ENCODE measurements at regions not wholly inside any gene's neighbourhood (a gene's known extent, or its start where the extent isn't known, plus 50 kb on each side); places are given as distances from the start of the nearest gene placed in this dataset.

GRCh38 chr20:20875716-20876115 lies 163.3 kb upstream of the RALGAPA2 start:
- no peak for FAIRE-seq

- FAIRE-seq: no peak
Measured at GRCh38 chr20:20872428-20872827, 160.0 kb upstream of the RALGAPA2 start.

- no peak for FAIRE-seq
Measured at GRCh38 chr20:20869161-20869775, 156.8 kb upstream of the RALGAPA2 start.

GRCh38 chr20:20864351-20865096 lies 152.1 kb upstream of the RALGAPA2 start:
- no peak for FAIRE-seq

GRCh38 chr20:20860078-20860806 lies 147.8 kb upstream of the RALGAPA2 start:
- no peak for FAIRE-seq

- FAIRE-seq: no peak
Measured at GRCh38 chr20:20859510-20859909, 147.1 kb upstream of the RALGAPA2 start.

GRCh38 chr20:20856956-20857355 lies 144.5 kb upstream of the RALGAPA2 start:
- FAIRE-seq: no peak

GRCh38 chr20:20856306-20856705 lies 143.9 kb upstream of the RALGAPA2 start:
- no peak for FAIRE-seq

- no peak for FAIRE-seq
Measured at GRCh38 chr20:20851385-20851784, 138.9 kb upstream of the RALGAPA2 start.

GRCh38 chr20:20850407-20850806 lies 138.0 kb upstream of the RALGAPA2 start:
- no peak for FAIRE-seq

- no peak for FAIRE-seq
Measured at GRCh38 chr20:20849161-20849560, 136.7 kb upstream of the RALGAPA2 start.

- no peak for FAIRE-seq
Measured at GRCh38 chr20:20847814-20848213, 135.4 kb upstream of the RALGAPA2 start.

GRCh38 chr20:20843982-20844381 lies 131.5 kb upstream of the RALGAPA2 start:
- FAIRE-seq: no peak

GRCh38 chr20:20839771-20840170 lies 127.3 kb upstream of the RALGAPA2 start:
- no peak for FAIRE-seq

GRCh38 chr20:20837574-20838021 lies 125.2 kb upstream of the RALGAPA2 start:
- FAIRE-seq: no peak

GRCh38 chr20:20836836-20837235 lies 124.4 kb upstream of the RALGAPA2 start:
- FAIRE-seq: no peak

- no peak for FAIRE-seq
Measured at GRCh38 chr20:20835897-20836296, 123.5 kb upstream of the RALGAPA2 start.

- no peak for FAIRE-seq
Measured at GRCh38 chr20:20834008-20834407, 121.6 kb upstream of the RALGAPA2 start.

- no peak for FAIRE-seq
Measured at GRCh38 chr20:20832715-20833114, 120.3 kb upstream of the RALGAPA2 start.

- FAIRE-seq: no peak
Measured at GRCh38 chr20:20831794-20832193, 119.3 kb upstream of the RALGAPA2 start.

- FAIRE-seq: no peak
Measured at GRCh38 chr20:20829681-20830080, 117.2 kb upstream of the RALGAPA2 start.

- no peak for FAIRE-seq
Measured at GRCh38 chr20:20827992-20828597, 115.7 kb upstream of the RALGAPA2 start.

- FAIRE-seq: no peak
Measured at GRCh38 chr20:20824924-20825584, 112.6 kb upstream of the RALGAPA2 start.

Measured in endometrium (tissue), 2 donors.